ENCODE measurements at regions not wholly inside any gene's neighbourhood (a gene's known extent, or its start where the extent isn't known, plus 50 kb on each side); places are given as distances from the start of the nearest gene placed in this dataset.

GRCh38 chr5:74226716-74227485 lies 413.6 kb downstream of the ENC1 start:
- DNase-seq (ENCODE audit: low spot score): no peak

- no peak for DNase-seq (ENCODE audit: low spot score)
These were observed 414.9 kb downstream of the ENC1 start for GRCh38 chr5:74225587-74225986.

- DNase-seq (ENCODE audit: low spot score): no peak
These were observed 416.2 kb downstream of the ENC1 start for GRCh38 chr5:74224331-74224730.

GRCh38 chr5:74222806-74223205 lies 417.7 kb downstream of the ENC1 start:
- no peak for DNase-seq (ENCODE audit: low spot score)

- no peak for DNase-seq (ENCODE audit: low spot score)
These were observed 419.1 kb downstream of the ENC1 start for GRCh38 chr5:74221413-74221812.

- no peak for DNase-seq (ENCODE audit: low spot score)
These were observed 424.5 kb downstream of the ENC1 start for GRCh38 chr5:74216012-74216411.

GRCh38 chr5:74212336-74212735 lies 428.2 kb downstream of the ENC1 start:
- DNase-seq (ENCODE audit: low spot score): peak; percentile 64

- DNase-seq (ENCODE audit: low spot score): no peak
These were observed 431.0 kb downstream of the ENC1 start for GRCh38 chr5:74209571-74209970.

GRCh38 chr5:74206579-74207550 lies 433.7 kb downstream of the ENC1 start:
- no peak for DNase-seq (ENCODE audit: low spot score)

GRCh38 chr5:74205767-74206578 lies 434.6 kb downstream of the ENC1 start:
- DNase-seq (ENCODE audit: low spot score): no peak

GRCh38 chr5:74201334-74202081 lies 439.0 kb downstream of the ENC1 start:
- DNase-seq (ENCODE audit: low spot score): no peak

GRCh38 chr5:74200560-74200959 lies 440.0 kb downstream of the ENC1 start:
- DNase-seq (ENCODE audit: low spot score): no peak

- DNase-seq (ENCODE audit: low spot score): no peak
These were observed 440.9 kb downstream of the ENC1 start for GRCh38 chr5:74199436-74200210.

- no peak for DNase-seq (ENCODE audit: low spot score)
These were observed 441.5 kb downstream of the ENC1 start for GRCh38 chr5:74199005-74199404.

- DNase-seq (ENCODE audit: low spot score): no peak
These were observed 442.4 kb downstream of the ENC1 start for GRCh38 chr5:74198156-74198555.

- DNase-seq (ENCODE audit: low spot score): peak; percentile 13
These were observed 444.3 kb downstream of the ENC1 start for GRCh38 chr5:74196233-74196632.

GRCh38 chr5:74194196-74194595 lies 446.3 kb downstream of the ENC1 start:
- DNase-seq (ENCODE audit: low spot score): no peak

GRCh38 chr5:74192606-74193299 lies 447.8 kb downstream of the ENC1 start:
- no peak for DNase-seq (ENCODE audit: low spot score)

GRCh38 chr5:74188351-74189105 lies 452.0 kb downstream of the ENC1 start:
- DNase-seq (ENCODE audit: low spot score): no peak
